SK-N-SH (cell line): ENCODE measurements at regions not wholly inside any gene's neighbourhood (a gene's known extent, or its start where the extent isn't known, plus 50 kb on each side); places are given as distances from the start of the nearest gene placed in this dataset.
"Not testable (repeated sequence)": the region's sequence is repeated elsewhere in the genome, so short reads cannot be mapped to it uniquely, and the experiment has no call there.

Experiments used
- CTCF ChIA-PET: fragments of 300-600, 350-600 bp; formaldehyde crosslinking; extraction: SDS; loops from one replicate; lab custom pipeline; 2021; lab: Yijun Ruan, JAX
- POLR2A ChIA-PET: fragments of 350-600 bp; sonication (Branson Sonifier 250); formaldehyde crosslinking; extraction: SDS; loops from one replicate; lab custom pipeline; 2020; ENCODE audit warnings: antibody characterized with exemption, inconsistent platforms; lab: Yijun Ruan, JAX
- DNase-seq: peaks from one replicate; pipeline ENCODE4 v3.0.0; 2012
- H2AFZ ChIP-seq: fragments of 200-600 bp; sonication (generic); 2 replicates; pipeline ENCODE4 v1.8.1; 2016; ENCODE audit warnings: antibody characterized with exemption, mild to moderate bottlenecking, low read depth
- H3F3A ChIP-seq: fragments of 200-600 bp; sonication (generic); replicated peaks from 2 replicates; pipeline ENCODE3; 2016; ENCODE audit warnings: antibody characterized with exemption, mild to moderate bottlenecking; ENCODE audit not compliant: insufficient read depth
- H3K27ac ChIP-seq, 2 experiments: fragments of 200-500 bp in 1 of 2; fragments of 200-600 bp in 1 of 2; sonication (Bioruptor generic) in 1 of 2; sonication (generic), shearing (Covaris generic) in 1 of 2; 2 replicates each; pipeline versions ENCODE4 v1.5.1 to v1.6.1; 2014 to 2016; ENCODE audit warnings: low read depth in 2 of 2, inconsistent platforms in 1 of 2, low read length in 1 of 2, mild to moderate bottlenecking in 1 of 2, mixed read lengths in 1 of 2
- H3K27me3 ChIP-seq: fragments of 200-600 bp; sonication (generic), shearing (Covaris generic); 2 replicates; pipeline ENCODE4 v1.6.1; 2016; ENCODE audit warnings: mixed run types; ENCODE audit not compliant: insufficient read depth
- H3K36me3 ChIP-seq, 2 experiments: fragments of 200-500 bp in 1 of 2; fragments of 200-600 bp in 1 of 2; sonication (Bioruptor generic) in 1 of 2; sonication (generic) in 1 of 2; replicated peaks in 1 of 2; 2 replicates each; pipeline versions ENCODE3 to v1.5.1; 2014 to 2016; ENCODE audit warnings: low read length in 1 of 2, mild to moderate bottlenecking in 1 of 2; ENCODE audit not compliant: insufficient read depth in 2 of 2, control insufficient read depth in 1 of 2
- H3K4me1 ChIP-seq, 2 experiments: fragments of 200-500 bp in 1 of 2; fragments of 200-600 bp in 1 of 2; sonication (Bioruptor generic) in 1 of 2; sonication (generic), shearing (Covaris generic) in 1 of 2; 2 replicates each; pipeline versions ENCODE4 v1.5.1 to v1.6.1; 2014 to 2016; ENCODE audit warnings: low read depth in 1 of 2, low read length in 1 of 2, mixed run types in 1 of 2; ENCODE audit not compliant: insufficient read depth in 2 of 2, control insufficient read depth in 1 of 2
- H3K4me2 ChIP-seq: fragments of 200-600 bp; sonication (generic), shearing (Covaris generic); 2 replicates; pipeline ENCODE4 v1.6.1; 2017; ENCODE audit warnings: mixed run types
- H3K4me3 ChIP-seq, 2 experiments: fragments of 200-500 bp in 1 of 2; fragments of 200-600 bp in 1 of 2; sonication (Bioruptor generic) in 1 of 2; sonication (generic), shearing (Covaris generic) in 1 of 2; 2 replicates each; pipeline versions ENCODE4 v1.5.1 to v1.8.1; 2014 to 2016; ENCODE audit warnings: low read depth in 2 of 2, inconsistent platforms in 1 of 2, low read length in 1 of 2, mild to moderate bottlenecking in 1 of 2, mixed read lengths in 1 of 2, moderate library complexity in 1 of 2
- H3K79me2 ChIP-seq: fragments of 200-600 bp; sonication (generic); 2 replicates; pipeline ENCODE4 v1.8.1; 2017; ENCODE audit warnings: mild to moderate bottlenecking; ENCODE audit not compliant: insufficient read depth
- H3K9ac ChIP-seq: fragments of 200-600 bp; sonication (generic); 2 replicates; pipeline ENCODE4 v1.6.1; 2017; ENCODE audit warnings: mixed run types
- H3K9me2 ChIP-seq: fragments of 200-600 bp; sonication (generic); 2 replicates; pipeline ENCODE4 v1.6.1; 2017; ENCODE audit warnings: mixed run types
- H3K9me3 ChIP-seq: fragments of 200-600 bp; sonication (generic); 2 replicates; pipeline ENCODE4 v1.6.1; 2017; ENCODE audit warnings: mixed run types, mild to moderate bottlenecking, moderate library complexity
- H4K20me1 ChIP-seq: fragments of 200-600 bp; sonication (generic); 2 replicates; pipeline ENCODE4 v1.6.1; 2017; ENCODE audit warnings: mild to moderate bottlenecking, mixed run types; ENCODE audit not compliant: insufficient read depth
- EP300 ChIP-seq, 2 experiments: IDR thresholded peaks; 2 replicates each; pipeline versions ENCODE4 v1.4.0 to v1.6.1; 2012; ENCODE audit warnings: borderline replicate concordance in 1 of 2, low read depth in 1 of 2, low read length in 1 of 2
- EZH2phosphoT487 ChIP-seq: fragments of 200-600 bp; sonication (generic); IDR thresholded peaks from 2 replicates; pipeline ENCODE4 v1.6.1; 2017; ENCODE audit warnings: low read depth, mixed run types, mild to moderate bottlenecking, antibody characterized with exemption, moderate library complexity, borderline replicate concordance
- FOXM1 ChIP-seq: IDR thresholded peaks from 2 replicates; pipeline ENCODE4 v1.4.0; 2012; ENCODE audit warnings: low read depth, mild to moderate bottlenecking
- JUND ChIP-seq: IDR thresholded peaks from 2 replicates; pipeline ENCODE4 v1.4.0; 2012
- MEF2A ChIP-seq: IDR thresholded peaks from 2 replicates; pipeline ENCODE4 v1.4.0; 2012; ENCODE audit warnings: low read depth, borderline replicate concordance
- MXI1 ChIP-seq: IDR thresholded peaks from 2 replicates; pipeline ENCODE4 v1.6.1; 2012; ENCODE audit warnings: mild to moderate bottlenecking, low read depth, low read length, improper control_type of control experiment
- NFIC ChIP-seq: IDR thresholded peaks from 2 replicates; pipeline ENCODE4 v1.4.0; 2012; ENCODE audit warnings: borderline replicate concordance
- PBX3 ChIP-seq: IDR thresholded peaks from 2 replicates; pipeline ENCODE4; 2012
- RAD21 ChIP-seq: IDR thresholded peaks from 2 replicates; pipeline ENCODE4 v1.6.1; 2012; ENCODE audit warnings: mild to moderate bottlenecking, low read length
- RCOR1 ChIP-seq: fragments of 150-350 bp; IDR thresholded peaks from 2 replicates; pipeline ENCODE4 v1.6.1; 2017; ENCODE audit warnings: antibody characterized with exemption, low read length
- RFX5 ChIP-seq: IDR thresholded peaks from 2 replicates; pipeline ENCODE4 v1.6.1; 2012; ENCODE audit warnings: mild to moderate bottlenecking, improper control_type of control experiment, low read length
- RXRA ChIP-seq: IDR thresholded peaks from 2 replicates; pipeline ENCODE4 v1.4.0; 2012; ENCODE audit warnings: low read depth, mild to moderate bottlenecking, borderline replicate concordance
- SIN3A ChIP-seq: IDR thresholded peaks from 2 replicates; pipeline ENCODE4 v1.6.1; 2012; ENCODE audit warnings: low read depth, mild to moderate bottlenecking, low read length, moderate library complexity, borderline replicate concordance
- TCF12 ChIP-seq: IDR thresholded peaks from 2 replicates; pipeline ENCODE4 v1.4.0; 2012
- YY1 ChIP-seq: IDR thresholded peaks from 2 replicates; pipeline ENCODE4 v1.4.0; 2012; ENCODE audit warnings: low read depth, mild to moderate bottlenecking
- WGBS: methylation state at CpG from one replicate; pipeline ENCODE4 v1.1.6; 2017; ENCODE audit warnings: low lambda C conversion rate; 5-methylcytosine and 5-hydroxymethylcytosine counted together
- TF ChIP-seq, protein P1 (sequence below): fragments of 150-350 bp; IDR thresholded peaks from 2 replicates; pipeline ENCODE4 v1.6.1; 2016; ENCODE audit warnings: mild to moderate bottlenecking, low read depth, low read length

GRCh38 chr3:56937580-56937979 lies 122.9 kb upstream of the SPATA12 start (continued):
- no peak for TF ChIP-seq PBX3
- TF ChIP-seq EP300 (IDR thresholded peaks at IDR 0.05; ENCODE audit: borderline replicate concordance in 1 of 2, low read depth in 1 of 2, low read length in 1 of 2) = no peak
- TF ChIP-seq, protein P1, sequence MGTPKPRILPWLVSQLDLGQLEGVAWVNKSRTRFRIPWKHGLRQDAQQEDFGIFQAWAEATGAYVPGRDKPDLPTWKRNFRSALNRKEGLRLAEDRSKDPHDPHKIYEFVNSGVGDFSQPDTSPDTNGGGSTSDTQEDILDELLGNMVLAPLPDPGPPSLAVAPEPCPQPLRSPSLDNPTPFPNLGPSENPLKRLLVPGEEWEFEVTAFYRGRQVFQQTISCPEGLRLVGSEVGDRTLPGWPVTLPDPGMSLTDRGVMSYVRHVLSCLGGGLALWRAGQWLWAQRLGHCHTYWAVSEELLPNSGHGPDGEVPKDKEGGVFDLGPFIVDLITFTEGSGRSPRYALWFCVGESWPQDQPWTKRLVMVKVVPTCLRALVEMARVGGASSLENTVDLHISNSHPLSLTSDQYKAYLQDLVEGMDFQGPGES = no peak
- TF ChIP-seq YY1 = no peak

- no peak overlapping the region for H3K27ac ChIP-seq
- TF ChIP-seq RCOR1 (no peak), MEF2A (no peak), RXRA (no peak), FOXM1 (no peak), YY1 (no peak), SIN3A (no peak), EZH2phosphoT487 (no peak), TCF12 (no peak), MXI1 (no peak), RFX5 (no peak), NFIC (no peak), JUND (no peak), RAD21 (no peak)
- TF ChIP-seq, protein P1 = no peak
- ChIA-PET CTCF (interaction anchor here (1.0 kb wide), 1 partner anchor 14 kb away, joined by 3 read pairs; no protein-coding TSS in a partner anchor), POLR2A (no interaction called here)
- no peak overlapping the region for H3K4me3 ChIP-seq
- no peaks in the 10 kb centered on the region for H3K79me2 ChIP-seq
- peaks cover 9% of the 10 kb centered on the region for H3F3A ChIP-seq
- peaks cover 3 to 6% of the 10 kb centered on the region in 2 experiments; a peak in 2 of 4 replicates for H3K4me1 ChIP-seq
- H2AFZ ChIP-seq = no peak overlapping the region
- H3K9me3 ChIP-seq = no peaks in the 10 kb centered on the region
- no peak overlapping the region for H3K4me2 ChIP-seq
- H4K20me1 ChIP-seq = no peaks in the 10 kb centered on the region
- H3K36me3 ChIP-seq = no peaks in the 10 kb centered on the region
- H3K9ac ChIP-seq = no peak overlapping the region
- no peak for DNase-seq
- H3K27me3 ChIP-seq = no peaks in the 10 kb centered on the region
- WGBS = 100% methylated on average over 1 of the region's 1 CpG
- no peaks in the 10 kb centered on the region for H3K9me2 ChIP-seq
Measured at GRCh38 chr3:56935811-56936210, 124.7 kb upstream of the SPATA12 start.

GRCh38 chr3:56934481-56934880 lies 126.0 kb upstream of the SPATA12 start:
- H3K27me3 ChIP-seq, DNase-seq, H3K36me3 ChIP-seq, H3K9ac ChIP-seq, H3K27ac ChIP-seq, H2AFZ ChIP-seq, H3K79me2 ChIP-seq, H3K4me2 ChIP-seq, POLR2A ChIA-PET, H4K20me1 ChIP-seq, H3K9me3 ChIP-seq, CTCF ChIA-PET, H3K9me2 ChIP-seq, H3K4me3 ChIP-seq, H3F3A ChIP-seq: not testable (repeated sequence)
- H3K4me1 ChIP-seq = peaks cover 6 to 11% of the 10 kb centered on the region in 2 experiments; a peak in 2 of 4 replicates
- 83% methylated on average over 6 of the region's 26 CpGs for WGBS
